Thyroid gland (tissue), 4 donors: ENCODE measurements at regions not wholly inside any gene's neighbourhood (a gene's known extent, or its start where the extent isn't known, plus 50 kb on each side); places are given as distances from the start of the nearest gene placed in this dataset.

ENCODE experiments used
- POLR2A ChIP-seq, 2 donors: fragments of 450-650 bp; IDR thresholded peaks; one replicate each; pipeline ENCODE4 v1.6.1; 2017; ENCODE audit warnings: antibody characterized with exemption in 2 of 2, mild to moderate bottlenecking in 2 of 2, moderate library complexity in 1 of 2
- TF ChIP-seq, protein P1 (sequence below), 6 experiments: fragments of 200-600 bp in 3 of 6; fragments of 450-650 bp in 3 of 6; sonication (generic) in 3 of 6; IDR thresholded peaks; one replicate each; pipeline ENCODE4 v1.5.1; 2016 to 2019; ENCODE audit warnings: antibody characterized with exemption in 6 of 6, mild to moderate bottlenecking in 2 of 6, inconsistent platforms in 1 of 6, moderate library complexity in 1 of 6

- TF ChIP-seq POLR2A (IDR thresholded peaks at IDR 0.05) = no peak
- TF ChIP-seq, protein P1, sequence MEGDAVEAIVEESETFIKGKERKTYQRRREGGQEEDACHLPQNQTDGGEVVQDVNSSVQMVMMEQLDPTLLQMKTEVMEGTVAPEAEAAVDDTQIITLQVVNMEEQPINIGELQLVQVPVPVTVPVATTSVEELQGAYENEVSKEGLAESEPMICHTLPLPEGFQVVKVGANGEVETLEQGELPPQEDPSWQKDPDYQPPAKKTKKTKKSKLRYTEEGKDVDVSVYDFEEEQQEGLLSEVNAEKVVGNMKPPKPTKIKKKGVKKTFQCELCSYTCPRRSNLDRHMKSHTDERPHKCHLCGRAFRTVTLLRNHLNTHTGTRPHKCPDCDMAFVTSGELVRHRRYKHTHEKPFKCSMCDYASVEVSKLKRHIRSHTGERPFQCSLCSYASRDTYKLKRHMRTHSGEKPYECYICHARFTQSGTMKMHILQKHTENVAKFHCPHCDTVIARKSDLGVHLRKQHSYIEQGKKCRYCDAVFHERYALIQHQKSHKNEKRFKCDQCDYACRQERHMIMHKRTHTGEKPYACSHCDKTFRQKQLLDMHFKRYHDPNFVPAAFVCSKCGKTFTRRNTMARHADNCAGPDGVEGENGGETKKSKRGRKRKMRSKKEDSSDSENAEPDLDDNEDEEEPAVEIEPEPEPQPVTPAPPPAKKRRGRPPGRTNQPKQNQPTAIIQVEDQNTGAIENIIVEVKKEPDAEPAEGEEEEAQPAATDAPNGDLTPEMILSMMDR (IDR thresholded peaks at IDR 0.05) = no peak
Measured at GRCh38 chr17:77314601-77315000, 173.8 kb downstream of the SEC14L1 start.
